Activated naive CD4-positive, alpha-beta T cell treated with anti-CD3 and anti-CD28 coated beads, Interleukin-2, amount 50 U/mL, for 16 hours (primary cell): ENCODE measurements at regions not wholly inside any gene's neighbourhood (a gene's known extent, or its start where the extent isn't known, plus 50 kb on each side); places are given as distances from the start of the nearest gene placed in this dataset.

ENCODE experiments used
- DNase-seq: peaks from one replicate; pipeline ENCODE4 v3.0.0-alpha.2; 2020

GRCh38 chr2:8524823-8525222 lies 157.0 kb upstream of the ID2 start:
- DNase-seq, result no peak

- no peak for DNase-seq
Observed at GRCh38 chr2:8525236-8525581, 156.6 kb upstream of the ID2 start.

GRCh38 chr2:8525582-8526402 lies 156.1 kb upstream of the ID2 start:
- no peak for DNase-seq

GRCh38 chr2:8526403-8526696 lies 155.5 kb upstream of the ID2 start:
- no peak for DNase-seq

GRCh38 chr2:8527031-8527430 lies 154.8 kb upstream of the ID2 start:
- DNase-seq, result no peak

GRCh38 chr2:8527676-8528075 lies 154.2 kb upstream of the ID2 start:
- no peak for DNase-seq

GRCh38 chr2:8528863-8529262 lies 153.0 kb upstream of the ID2 start:
- DNase-seq, result no peak

- DNase-seq, result no peak
Observed at GRCh38 chr2:8529706-8530277, 152.1 kb upstream of the ID2 start.

GRCh38 chr2:8531481-8531880 lies 150.4 kb upstream of the ID2 start:
- no peak for DNase-seq

GRCh38 chr2:8532438-8532837 lies 149.4 kb upstream of the ID2 start:
- DNase-seq, result no peak

- DNase-seq, result no peak
Observed at GRCh38 chr2:8533923-8534322, 147.9 kb upstream of the ID2 start.

GRCh38 chr2:8534386-8534728 lies 147.5 kb upstream of the ID2 start:
- DNase-seq, result no peak

GRCh38 chr2:8534729-8535468 lies 147.0 kb upstream of the ID2 start:
- no peak for DNase-seq

- no peak for DNase-seq
Observed at GRCh38 chr2:8535469-8535795, 146.4 kb upstream of the ID2 start.

GRCh38 chr2:8535821-8536685 lies 145.8 kb upstream of the ID2 start:
- DNase-seq, result no peak

- no peak for DNase-seq
Observed at GRCh38 chr2:8536686-8537561, 144.9 kb upstream of the ID2 start.

GRCh38 chr2:8537562-8538155 lies 144.2 kb upstream of the ID2 start:
- no peak for DNase-seq

GRCh38 chr2:8538531-8538930 lies 143.3 kb upstream of the ID2 start:
- no peak for DNase-seq

- no peak for DNase-seq
Observed at GRCh38 chr2:8538931-8539621, 142.8 kb upstream of the ID2 start.

- DNase-seq, result no peak
Observed at GRCh38 chr2:8539743-8540551, 141.9 kb upstream of the ID2 start.

- no peak for DNase-seq
Observed at GRCh38 chr2:8540552-8541055, 141.3 kb upstream of the ID2 start.
